PFSK-1 (cell line): ENCODE measurements at regions not wholly inside any gene's neighbourhood (a gene's known extent, or its start where the extent isn't known, plus 50 kb on each side); places are given as distances from the start of the nearest gene placed in this dataset.

Source experiments
- FOXP2 ChIP-seq: optimal IDR thresholded peaks from 2 replicates; pipeline ENCODE3; 2011; ENCODE audit warnings: borderline replicate concordance, control low read depth, inconsistent platforms; ENCODE audit not compliant: insufficient read depth; ENCODE audit errors: extremely low read length, extremely low read depth
- POLR2AphosphoS5 ChIP-seq: IDR thresholded peaks from 2 replicates; pipeline ENCODE4 v1.6.1; 2012; ENCODE audit warnings: low read depth, mild to moderate bottlenecking, control low read depth, low read length, moderate library complexity
- REST ChIP-seq, 2 experiments: IDR thresholded peaks; 2 replicates each; pipeline versions ENCODE4 v1.6.1 to v1.8.0; 2011 to 2012; ENCODE audit warnings: low read depth in 2 of 2, low read length in 2 of 2, control low read depth in 1 of 2, inconsistent platforms in 1 of 2, mild to moderate bottlenecking in 1 of 2, moderate library complexity in 1 of 2; ENCODE audit not compliant: insufficient read depth in 1 of 2
- SIN3A ChIP-seq: IDR thresholded peaks from 2 replicates; pipeline ENCODE4 v1.6.1; 2012; ENCODE audit warnings: mild to moderate bottlenecking, low read length, moderate library complexity, borderline replicate concordance; ENCODE audit not compliant: insufficient read depth
- TAF1 ChIP-seq: IDR thresholded peaks from 2 replicates; pipeline ENCODE4 v1.6.1; 2012; ENCODE audit warnings: low read length, control low read depth, borderline replicate concordance; ENCODE audit not compliant: insufficient read depth

GRCh38 chr13:18944501-18945068 lies 237.0 kb downstream of the TUBA3C start:
- TF ChIP-seq REST (IDR thresholded peaks at IDR 0.05; ENCODE audit: insufficient read depth in 1 of 2, low read depth in 2 of 2, low read length in 2 of 2) (no peak), POLR2AphosphoS5 (no peak), SIN3A (no peak), FOXP2 (no peak), TAF1 (no peak)

GRCh38 chr13:18943721-18944391 lies 237.8 kb downstream of the TUBA3C start:
- no peak for TF ChIP-seq REST (IDR thresholded peaks at IDR 0.05; ENCODE audit: insufficient read depth in 1 of 2, low read depth in 2 of 2, low read length in 2 of 2)

- no peak for TF ChIP-seq FOXP2
- TF ChIP-seq POLR2AphosphoS5 = no peak
- no peak for TF ChIP-seq TAF1
- TF ChIP-seq REST (IDR thresholded peaks at IDR 0.05; ENCODE audit: insufficient read depth in 1 of 2, low read depth in 2 of 2, low read length in 2 of 2) = no peak
- TF ChIP-seq SIN3A = no peak
Observed at GRCh38 chr13:18943273-18943672, 238.4 kb downstream of the TUBA3C start.

GRCh38 chr13:18936104-18936503 lies 245.5 kb downstream of the TUBA3C start:
- TF ChIP-seq POLR2AphosphoS5 = no peak
- TF ChIP-seq REST (IDR thresholded peaks at IDR 0.05; ENCODE audit: insufficient read depth in 1 of 2, low read depth in 2 of 2, low read length in 2 of 2) = no peak
- no peak for TF ChIP-seq SIN3A
- no peak for TF ChIP-seq FOXP2
- TF ChIP-seq TAF1 = no peak

GRCh38 chr13:18921063-18921462 lies 260.6 kb downstream of the TUBA3C start:
- TF ChIP-seq FOXP2 (no peak), REST (IDR thresholded peaks at IDR 0.05; ENCODE audit: insufficient read depth in 1 of 2, low read depth in 2 of 2, low read length in 2 of 2) (no peak), POLR2AphosphoS5 (no peak), TAF1 (no peak), SIN3A (no peak)
